Right kidney (tissue), 1 donor: ENCODE measurements at regions not wholly inside any gene's neighbourhood (a gene's known extent, or its start where the extent isn't known, plus 50 kb on each side); places are given as distances from the start of the nearest gene placed in this dataset.
"Not testable (repeated sequence)": the region's sequence is repeated elsewhere in the genome, so short reads cannot be mapped to it uniquely, and the experiment has no call there.

Source experiments
- DNase-seq: peaks from one replicate; pipeline ENCODE4 v3.0.0-alpha.2; 2016

DNA sequence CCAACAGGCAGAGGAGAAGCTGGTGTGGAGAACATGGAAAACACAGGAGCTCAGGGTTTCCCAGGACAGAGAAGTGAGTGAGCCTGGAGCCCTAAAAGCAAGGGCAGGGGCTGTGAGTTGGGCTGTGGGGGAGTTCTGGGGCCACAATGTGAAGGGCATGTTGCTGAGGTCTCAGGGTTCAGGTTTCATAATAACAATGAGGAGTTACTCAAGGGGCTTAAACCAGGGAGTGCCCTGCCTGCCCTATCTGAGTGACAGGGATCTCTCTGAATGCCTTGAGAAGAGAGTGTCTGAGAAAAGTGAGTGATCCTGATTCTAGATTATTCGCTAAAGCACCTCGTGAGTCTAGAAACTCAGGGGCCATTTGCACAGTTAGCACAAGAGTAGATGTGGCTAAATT, 129.6 kb downstream of the VPREB1 start:
- DNase-seq: no peak

DNA sequence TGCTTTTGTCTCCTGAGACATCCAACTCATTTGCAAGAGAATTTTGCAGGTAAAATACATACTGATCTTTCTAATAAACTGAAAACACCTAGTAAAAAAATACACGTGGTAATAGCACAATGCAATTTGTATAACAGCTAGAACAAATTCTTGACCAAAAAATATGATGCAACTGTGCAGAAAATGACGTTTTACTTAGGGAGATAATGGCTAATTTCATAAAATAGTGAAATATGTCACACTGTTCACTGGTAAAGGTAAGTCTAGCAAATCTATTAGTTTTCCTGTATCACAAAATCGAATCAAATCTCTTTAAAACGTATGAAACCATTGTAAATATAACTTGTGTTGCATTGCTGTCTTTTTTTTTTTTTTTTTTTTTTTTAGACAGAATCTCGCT, 130.0 kb downstream of the VPREB1 start:
- DNase-seq: no peak

DNA sequence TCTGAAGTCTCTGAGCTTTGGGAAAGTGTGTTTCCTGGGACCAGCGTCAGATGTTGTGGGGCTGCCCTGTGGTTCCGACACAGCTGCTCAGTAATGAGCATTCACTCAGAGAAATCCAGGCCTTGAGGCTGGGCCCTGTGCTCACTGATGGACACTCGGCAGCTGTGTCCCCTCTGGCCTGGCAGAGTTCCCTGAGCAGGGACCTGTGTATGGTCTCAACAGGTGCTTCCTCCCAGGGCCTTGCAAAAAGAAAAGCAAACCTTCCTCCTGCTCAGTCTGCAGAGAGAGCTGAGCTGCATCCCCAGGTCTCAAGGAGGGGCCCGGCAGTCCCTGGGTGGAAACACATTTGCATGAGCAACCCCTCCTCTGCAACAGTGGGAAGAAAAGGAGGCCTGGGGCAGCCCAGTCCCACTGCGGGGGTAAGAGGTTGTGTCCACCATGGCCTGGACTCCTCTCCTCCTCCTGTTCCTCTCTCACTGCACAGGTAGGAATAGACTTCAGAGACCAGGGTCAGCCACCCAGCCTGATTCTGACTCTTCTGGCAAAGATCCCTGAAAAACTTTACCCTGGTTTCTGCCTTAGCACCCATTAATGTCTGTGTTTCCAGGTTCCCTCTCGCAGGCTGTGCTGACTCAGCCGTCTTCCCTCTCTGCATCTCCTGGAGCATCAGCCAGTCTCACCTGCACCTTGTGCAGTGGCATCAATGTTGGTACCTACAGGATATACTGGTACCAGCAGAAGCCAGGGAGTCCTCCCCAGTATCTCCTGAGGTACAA, 131.2 kb downstream of the VPREB1 start:
- DNase-seq: no peak

DNA sequence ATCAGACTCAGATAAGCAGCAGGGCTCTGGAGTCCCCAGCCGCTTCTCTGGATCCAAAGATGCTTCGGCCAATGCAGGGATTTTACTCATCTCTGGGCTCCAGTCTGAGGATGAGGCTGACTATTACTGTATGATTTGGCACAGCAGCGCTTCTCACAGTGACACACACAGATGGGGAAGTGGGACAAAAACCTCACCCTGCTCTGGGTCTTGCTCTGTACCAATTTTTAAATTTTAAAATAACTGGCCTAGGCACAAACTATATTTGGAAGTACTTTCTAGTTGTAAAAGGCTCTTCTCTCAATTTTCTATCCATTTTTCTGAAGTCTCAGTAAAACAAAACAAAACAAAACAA, 131.7 kb downstream of the VPREB1 start:
- no peak for DNase-seq

DNA sequence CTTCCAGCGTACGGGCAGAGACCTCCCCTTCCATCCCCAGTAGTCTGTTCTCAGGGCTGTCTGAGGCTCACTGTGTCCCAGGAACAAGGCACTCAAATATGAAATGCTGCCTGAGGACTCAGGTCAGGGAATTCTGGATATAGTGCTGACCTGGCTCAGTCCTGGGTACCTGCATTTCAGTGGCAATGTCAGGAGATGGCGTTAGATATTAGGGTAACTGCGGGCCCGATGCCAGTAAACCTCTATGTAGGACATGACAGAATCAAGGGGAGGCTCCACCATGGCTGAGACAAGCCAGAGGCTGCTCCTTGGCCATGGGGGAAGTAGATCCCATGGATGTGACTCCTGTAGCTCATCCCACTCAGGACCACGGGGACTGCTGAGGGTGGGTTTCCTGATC, 131.7 kb downstream of the ZNF280B start:
- not testable (repeated sequence) for DNase-seq

DNA sequence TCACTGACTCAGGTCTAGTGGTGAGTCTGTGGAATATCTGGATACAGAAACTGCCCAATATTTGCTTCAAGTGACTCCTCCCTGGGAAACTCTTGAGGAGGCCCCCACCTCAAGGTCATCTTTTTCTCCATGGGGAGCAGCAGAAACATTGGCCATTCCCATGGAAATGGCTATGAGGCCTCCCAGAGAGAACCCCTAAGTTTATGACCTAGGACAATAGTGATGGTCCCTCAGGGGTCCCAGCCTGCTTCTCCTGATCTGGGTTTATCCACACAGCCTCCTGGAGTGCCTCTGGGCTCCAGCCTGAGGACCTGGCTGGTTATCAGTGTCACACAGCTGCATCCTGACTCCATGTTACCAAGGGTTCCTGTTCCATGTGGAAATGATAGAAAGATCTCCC, 131.2 kb downstream of the ZNF280B start:
- no peak for DNase-seq

DNA sequence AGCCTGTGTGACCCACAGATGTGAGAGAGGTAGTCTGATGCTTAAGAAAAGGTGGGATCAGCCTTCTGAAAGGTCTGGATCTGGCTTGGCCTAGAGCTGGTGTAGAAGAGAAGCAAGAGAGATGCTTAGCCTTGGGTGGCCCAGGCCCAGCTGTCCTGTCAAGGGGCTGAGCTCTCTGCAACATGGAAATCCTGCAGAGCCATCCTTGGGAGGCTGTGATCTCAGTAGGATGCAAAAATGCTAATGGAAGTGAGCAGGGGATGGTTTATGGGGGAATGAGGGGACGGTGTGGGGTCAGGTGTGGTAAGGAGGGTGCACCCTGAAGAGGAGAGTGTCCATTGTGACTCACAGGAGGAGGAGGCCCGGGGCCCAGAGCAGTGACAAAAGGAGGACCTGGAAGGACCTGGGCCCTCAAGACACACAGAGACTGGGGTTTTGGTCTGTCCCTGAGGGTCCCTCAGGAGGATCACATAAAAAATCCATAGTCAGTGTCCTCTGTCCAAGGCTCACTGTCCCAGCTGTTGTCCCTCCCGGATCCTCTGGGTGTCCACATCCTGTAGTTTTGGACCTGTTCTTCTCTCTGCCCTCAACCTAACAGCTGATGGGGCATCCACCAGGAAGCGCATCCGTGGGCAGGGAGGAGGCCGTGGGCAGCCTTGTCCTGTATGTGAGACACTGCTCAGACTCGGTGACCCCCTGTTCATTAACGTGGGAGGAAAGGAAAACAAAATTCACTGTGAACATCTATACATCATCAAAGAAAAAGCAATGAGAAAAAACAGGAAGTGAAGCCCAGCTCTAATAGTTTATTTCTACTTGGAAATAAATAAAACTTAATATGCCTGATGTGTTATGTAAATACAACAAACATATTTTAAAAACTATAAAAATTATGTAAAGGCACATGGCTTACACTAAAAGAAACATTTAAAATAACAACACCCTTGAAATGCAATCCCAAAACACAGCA, 129.8 kb downstream of the ZNF280B start:
- no peak for DNase-seq

DNA sequence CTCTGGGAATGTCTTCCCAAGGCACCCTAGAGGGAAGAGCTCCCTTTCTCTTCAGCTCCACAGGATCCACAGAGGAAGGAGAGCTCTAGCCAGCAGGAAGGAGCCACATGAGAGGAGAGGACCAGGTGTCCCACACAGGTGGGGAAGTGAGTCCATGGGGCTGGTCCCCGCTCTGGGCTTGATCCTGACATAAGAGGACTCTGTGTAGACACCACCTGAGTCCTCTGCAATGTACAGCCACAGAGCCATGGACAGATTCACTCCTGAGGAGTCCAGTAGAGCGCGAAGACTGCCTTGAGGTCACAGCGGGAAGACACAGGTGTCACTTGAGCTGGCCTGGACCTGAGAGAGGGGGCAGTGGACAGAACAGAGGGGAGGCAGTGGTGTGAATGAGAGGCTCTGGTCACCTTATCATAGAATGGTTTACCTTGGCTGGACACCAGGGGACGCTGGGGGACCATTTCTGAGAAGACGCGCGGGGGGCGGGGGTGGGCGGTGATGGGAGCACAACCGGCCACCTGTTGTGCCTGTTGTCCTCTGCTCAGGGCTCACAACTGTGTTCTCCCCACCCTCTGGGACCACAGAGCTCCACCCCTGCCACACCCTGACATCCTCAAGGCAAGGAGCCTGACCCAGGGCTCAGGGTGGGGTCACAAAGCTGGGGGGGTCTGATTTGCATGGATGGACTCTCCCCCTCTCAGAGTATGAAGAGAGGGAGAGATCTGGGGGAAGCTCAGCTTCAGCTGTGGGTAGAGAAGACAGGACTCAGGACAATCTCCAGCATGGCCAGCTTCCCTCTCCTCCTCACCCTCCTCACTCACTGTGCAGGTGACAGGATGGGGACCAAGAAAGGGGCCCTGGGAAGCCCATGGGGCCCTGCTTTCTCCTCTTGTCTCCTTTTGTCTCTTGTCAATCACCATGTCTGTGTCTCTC, 128.2 kb downstream of the ZNF280B start:
- DNase-seq: no peak

DNA sequence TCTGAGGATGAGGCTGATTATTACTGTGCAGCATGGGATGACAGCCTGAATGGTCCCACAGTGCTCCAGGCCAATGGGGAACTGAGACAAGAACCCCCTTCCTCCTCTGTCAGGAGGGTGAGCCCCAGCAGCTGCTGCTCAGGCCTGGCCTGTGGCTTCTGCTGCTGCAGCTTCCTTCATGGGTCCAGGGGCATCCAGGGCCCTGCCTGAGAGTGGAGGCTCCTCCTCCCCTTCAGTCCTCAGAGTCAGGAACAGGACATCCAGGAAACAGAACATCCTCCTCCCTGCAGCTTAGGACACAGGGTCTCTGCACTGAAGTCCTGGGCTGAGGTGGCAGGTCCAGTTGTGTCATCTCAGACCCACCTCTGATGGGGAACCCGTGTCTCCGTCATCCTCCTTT, 127.2 kb downstream of the ZNF280B start:
- not testable (repeated sequence) for DNase-seq

DNA sequence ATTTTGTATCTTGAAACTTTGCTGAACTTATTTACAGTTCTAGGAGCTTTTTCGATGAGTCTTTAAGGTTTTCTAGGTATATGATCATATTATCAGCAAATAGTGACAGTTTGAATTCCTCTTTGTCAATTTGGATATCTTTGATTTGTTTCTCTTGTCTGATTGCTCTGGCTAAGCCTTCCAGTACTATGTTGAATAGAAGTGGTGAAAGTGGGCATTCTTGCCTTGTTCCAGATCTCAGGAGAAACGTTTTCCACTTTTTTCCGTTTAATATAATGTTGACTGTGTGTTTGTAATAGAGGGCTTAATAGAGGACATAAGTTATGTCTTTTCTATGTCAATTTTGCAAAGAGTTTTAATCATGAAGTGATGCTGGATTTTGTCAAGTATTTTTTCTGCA, 124.3 kb downstream of the ZNF280B start:
- DNase-seq: no peak

DNA sequence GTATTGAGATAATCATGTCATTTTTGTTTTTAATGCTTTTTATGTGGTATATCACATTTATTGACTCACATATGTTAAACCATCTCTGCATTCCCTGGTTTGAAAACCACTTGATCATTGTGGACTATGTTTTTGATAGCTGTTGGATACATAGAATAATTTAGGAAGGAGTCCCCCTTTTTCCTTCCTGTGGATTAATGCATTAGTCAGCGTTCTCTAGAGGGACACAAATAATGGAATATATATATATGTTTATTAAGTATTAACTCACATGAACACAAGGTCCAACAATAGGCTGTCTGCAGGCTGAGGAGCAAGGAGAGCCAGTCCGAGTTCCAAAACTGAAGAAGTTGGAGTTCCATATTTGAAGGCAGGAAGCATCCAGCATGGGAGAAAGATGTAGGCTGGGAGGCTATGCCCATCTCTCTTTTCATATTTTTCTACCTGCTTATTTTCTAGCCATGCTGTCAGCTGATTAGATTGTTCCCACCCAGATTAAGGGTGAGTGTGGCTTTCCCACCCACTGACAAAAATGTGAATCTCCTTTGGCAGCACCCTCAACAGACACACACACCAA, 123.8 kb downstream of the ZNF280B start:
- DNase-seq: no peak

DNA sequence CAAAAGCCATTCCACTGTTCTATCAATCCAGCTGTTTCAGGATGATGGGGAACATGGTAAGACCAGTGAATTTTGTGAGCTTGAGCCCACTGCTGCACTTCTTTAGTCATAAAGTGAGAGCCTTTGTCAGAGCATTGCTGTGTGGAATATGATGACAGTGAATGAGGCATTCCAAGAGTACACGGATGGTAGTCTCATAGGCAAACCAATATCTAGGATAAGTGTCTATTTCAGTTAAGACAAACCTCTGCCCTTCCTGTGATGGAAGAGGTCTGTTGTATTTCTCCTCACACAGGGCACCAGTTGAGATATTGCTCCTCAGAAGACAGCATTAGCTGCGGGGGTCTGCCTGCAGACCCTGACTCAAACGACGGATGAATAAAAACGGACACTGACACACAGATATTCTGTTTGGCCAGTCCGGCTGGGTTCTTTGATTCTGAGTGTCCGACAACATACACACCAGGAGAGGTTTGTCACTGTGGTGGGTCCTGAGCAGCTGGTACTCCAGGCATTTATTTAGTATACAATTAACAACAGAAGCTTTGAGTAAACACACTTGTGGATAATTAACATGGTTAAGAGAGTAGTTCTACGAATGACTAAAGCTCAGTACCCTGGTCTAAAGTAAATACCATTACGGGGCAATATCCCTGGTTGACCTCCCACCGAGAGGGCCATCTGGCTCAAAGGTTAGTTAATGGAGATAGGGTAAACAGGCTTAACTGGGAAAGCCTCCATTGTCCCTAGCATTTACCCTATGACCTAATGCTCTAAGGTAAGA, 121.7 kb downstream of the ZNF280B start:
- no peak for DNase-seq

DNA sequence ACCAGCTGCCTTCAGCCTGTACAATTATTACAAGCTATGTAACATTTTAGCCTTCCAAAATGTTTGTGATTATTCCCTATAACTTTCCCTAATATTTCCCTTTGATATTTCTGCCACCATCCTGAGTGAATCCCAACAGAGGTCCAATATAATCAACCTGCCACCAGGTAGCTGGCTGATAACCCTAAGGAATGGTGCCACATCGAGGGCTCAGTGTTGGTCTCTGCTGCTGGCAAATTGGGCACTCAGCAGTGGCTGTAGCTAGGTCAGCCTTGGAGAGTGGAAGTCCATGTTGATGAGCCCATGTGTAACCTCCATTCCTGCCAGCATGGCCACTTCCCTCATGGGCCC, 121.2 kb downstream of the ZNF280B start:
- no peak for DNase-seq

DNA sequence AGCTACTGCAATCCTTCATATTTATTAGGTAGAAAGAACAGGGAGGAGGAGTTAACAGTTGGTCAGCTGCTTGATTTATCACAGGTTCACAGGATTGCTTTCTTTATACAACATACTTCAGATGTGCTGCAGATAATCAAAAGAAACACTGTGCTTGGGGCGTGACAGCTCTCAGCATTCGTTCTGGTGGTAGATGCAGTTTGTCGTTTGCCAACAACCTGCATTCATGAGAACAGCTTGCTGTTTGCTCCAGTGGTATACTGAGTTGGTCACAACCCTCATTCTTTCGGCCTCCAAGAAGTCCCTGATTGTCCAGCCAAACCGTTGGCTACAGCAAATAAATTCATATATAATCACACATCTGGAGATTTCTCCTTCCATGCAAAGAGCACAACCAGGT, 120.5 kb downstream of the ZNF280B start:
- no peak for DNase-seq

DNA sequence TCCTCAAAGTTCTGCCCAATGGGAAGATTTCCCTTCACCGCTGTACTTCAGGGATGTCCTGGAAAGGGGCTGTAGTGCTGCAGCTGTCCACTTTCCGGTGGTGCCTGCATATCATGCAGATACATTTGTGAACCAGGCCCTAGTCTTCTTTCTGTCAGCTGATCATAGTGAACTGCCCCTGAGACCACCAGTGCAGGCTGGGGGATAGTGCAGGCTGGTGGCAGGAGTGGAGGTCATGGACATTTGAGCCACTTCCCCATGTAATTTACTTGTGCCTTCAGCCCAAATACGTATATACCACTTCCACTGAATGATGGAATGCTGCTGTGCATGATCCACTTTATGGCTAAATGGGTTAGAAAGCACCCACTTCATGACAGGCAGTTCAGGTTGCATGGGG, 120.0 kb downstream of the ZNF280B start:
- DNase-seq: no peak

DNA sequence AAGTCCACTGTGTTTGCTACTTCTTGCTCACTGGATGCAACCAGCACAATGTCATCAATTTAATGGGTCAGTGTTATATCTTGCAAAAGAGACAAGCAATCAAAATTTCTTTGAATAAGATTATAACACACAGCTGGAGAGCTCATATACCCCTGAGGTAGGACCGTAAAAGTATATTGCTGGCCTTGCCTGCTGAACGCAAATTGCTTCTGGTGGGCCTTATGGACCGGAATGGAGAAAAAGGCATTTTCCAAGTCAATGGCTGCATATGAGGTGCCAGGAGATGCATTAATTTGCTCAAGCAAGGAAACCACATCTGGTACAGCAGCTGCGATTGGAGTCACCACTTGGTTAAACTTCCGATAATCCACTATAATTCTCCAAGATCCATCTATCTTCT, 119.1 kb downstream of the ZNF280B start:
- no peak for DNase-seq

DNA sequence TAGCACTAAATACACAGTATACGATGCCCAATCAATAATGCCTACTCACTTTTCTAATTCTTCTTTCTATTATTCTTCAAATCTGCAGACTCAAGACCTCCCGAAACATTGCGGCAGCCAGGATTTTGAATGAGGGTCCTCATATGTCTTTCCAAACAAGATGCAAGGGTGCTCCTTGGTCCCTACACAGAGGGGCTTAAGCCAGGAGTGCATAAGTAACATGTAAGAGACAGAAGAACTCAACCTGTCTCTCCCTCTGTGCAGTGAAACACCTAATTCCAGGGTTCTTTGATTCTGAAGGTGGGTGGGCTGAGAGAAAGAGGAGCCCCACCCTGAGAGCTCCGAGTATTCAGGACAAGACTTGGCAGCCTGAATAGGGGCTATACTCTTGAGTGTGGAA, 117.6 kb downstream of the ZNF280B start:
- no peak for DNase-seq

DNA sequence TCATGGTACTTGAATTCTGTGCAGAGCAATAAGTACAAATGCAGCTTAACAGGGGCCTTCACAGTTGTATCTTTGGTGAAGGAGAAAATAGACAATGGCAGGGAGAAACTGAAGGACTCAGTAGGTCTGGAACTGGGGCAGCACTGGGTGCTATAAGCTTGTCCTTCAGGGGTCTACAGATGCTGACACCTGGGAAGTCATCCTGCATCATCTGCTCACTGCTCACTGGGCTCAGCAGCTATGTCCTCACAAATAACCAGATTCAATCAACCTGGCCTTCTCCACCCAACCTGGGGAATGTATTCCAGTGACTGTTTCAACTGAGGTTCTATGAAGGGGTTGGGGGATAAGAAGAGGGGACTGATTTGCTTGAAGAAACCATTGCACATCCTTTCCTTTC, 117.0 kb downstream of the ZNF280B start:
- DNase-seq: no peak

DNA sequence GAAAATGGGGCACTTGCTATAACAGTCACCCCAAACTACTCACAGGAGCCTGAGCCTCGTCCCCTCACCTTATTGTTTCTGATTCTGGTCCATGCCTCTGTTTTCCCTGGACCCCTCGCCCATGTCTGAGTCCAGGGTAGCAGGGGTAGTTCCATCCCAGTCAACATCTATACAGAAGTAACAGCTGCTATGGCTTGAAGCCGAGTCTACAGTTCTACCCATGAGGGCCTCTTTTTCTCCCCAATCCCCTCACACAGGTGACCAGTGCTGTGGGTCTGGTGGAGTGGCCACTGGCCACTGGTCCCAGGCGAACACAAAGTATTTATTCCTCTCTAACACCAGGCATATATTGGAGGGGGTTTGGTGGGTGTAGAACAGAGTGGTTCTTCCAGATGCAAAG, 116.4 kb downstream of the ZNF280B start:
- no peak for DNase-seq

DNA sequence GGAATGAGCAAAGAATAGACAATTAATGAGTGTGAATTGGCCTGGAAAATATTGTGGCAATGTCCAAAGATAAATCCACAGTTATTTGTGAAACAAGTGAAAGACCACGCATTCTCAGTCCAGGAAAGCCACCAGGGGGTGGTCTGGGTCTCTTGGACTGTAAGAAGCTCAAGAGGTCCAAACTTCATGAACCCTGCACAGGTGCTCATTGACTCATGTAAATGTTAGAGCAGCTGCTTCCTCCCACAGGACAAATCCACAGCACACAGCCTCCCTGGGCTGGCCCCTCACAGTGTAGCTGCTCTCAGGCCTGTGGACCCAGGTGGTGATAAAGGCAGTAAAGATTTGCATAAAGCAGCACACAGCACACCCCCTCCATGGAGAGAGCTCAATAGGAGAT, 114.0 kb downstream of the ZNF280B start:
- no peak for DNase-seq

DNA sequence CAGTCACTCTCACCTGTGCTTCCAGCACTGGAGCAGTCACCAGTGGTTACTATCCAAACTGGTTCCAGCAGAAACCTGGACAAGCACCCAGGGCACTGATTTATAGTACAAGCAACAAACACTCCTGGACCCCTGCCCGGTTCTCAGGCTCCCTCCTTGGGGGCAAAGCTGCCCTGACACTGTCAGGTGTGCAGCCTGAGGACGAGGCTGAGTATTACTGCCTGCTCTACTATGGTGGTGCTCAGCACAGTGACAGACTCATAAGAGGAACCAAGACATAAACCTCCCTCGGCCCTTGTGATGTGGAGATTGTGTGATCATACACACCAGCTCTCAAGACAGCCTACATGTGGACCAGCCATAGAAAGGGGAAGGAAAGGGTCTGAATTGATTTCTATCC, 113.3 kb downstream of the ZNF280B start:
- DNase-seq: no peak
